ENCODE measurements at regions not wholly inside any gene's neighbourhood (a gene's known extent, or its start where the extent isn't known, plus 50 kb on each side); places are given as distances from the start of the nearest gene placed in this dataset.

DNA sequence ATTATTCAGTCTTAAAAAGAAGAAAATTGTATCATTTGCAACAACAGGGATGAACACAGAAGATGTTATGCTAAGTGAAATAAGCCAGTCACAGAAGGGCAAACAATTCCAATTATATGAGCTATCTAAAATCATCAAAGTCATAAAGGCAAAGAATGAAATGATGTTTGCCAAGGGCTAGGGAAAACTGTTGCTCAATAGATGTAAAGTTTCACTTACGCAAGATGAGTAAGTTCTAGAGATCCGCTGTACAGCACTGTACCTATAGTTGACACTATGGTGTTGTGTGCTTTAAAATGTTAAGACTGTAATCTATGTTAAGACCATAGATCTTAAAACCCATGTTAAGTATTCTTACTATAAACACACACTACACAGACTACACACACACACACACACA is 904.6 kb upstream of the LRRN3 start:
- TF ChIP-seq POLR2AphosphoS5 (IDR thresholded peaks at IDR 0.05; ENCODE audit: low read depth, low read length) (no peak), POLR2A (IDR thresholded peaks at IDR 0.05; ENCODE audit: low read depth, low read length) (no peak), TAF1 (IDR thresholded peaks at IDR 0.05; ENCODE audit: low read depth, low read length) (no peak), POU2F2 (IDR thresholded peaks at IDR 0.05; ENCODE audit: low read depth, low read length) (no peak), PAX5 (IDR thresholded peaks at IDR 0.05; ENCODE audit: insufficient read depth, low read length, severe bottlenecking) (no peak), SPI1 (IDR thresholded peaks at IDR 0.05; ENCODE audit: low read depth, low read length) (no peak)

Data from GM12891 (cell line).